ENCODE measurements at regions not wholly inside any gene's neighbourhood (a gene's known extent, or its start where the extent isn't known, plus 50 kb on each side); places are given as distances from the start of the nearest gene placed in this dataset.

GRCh38 chr14:85387181-85387580 is 142.8 kb upstream of the FLRT2 start:
- no peaks in the 10 kb centered on the region for H3K27me3 ChIP-seq (ENCODE audit: control insufficient read depth in 1 of 2, insufficient read depth in 2 of 2, low read length in 2 of 2)
- Mint-ChIP-seq H3K4me1 (ENCODE audit: low read depth) (no peaks in the 10 kb centered on the region), H3K27ac (no peak overlapping the region), H3K36me3 (ENCODE audit: low read depth) (no peaks in the 10 kb centered on the region), H3K9me3 (no peaks in the 10 kb centered on the region), H3K27me3 (no peaks in the 10 kb centered on the region), H3K4me3 (no peak overlapping the region)
- DNase-seq (no peak), ATAC-seq (ENCODE audit: poor library complexity) (no peak)
- POLR2A ChIA-PET, result no interaction called here
- no peaks in the 10 kb centered on the region for H3K36me3 ChIP-seq (ENCODE audit: insufficient read depth, low read length)
- H3K4me1 ChIP-seq (ENCODE audit: insufficient read depth, low read length), result no peaks in the 10 kb centered on the region
- H3K9me3 ChIP-seq (ENCODE audit: control insufficient read depth in 1 of 2, insufficient read depth in 1 of 2, low read length in 2 of 2), result no peaks in the 10 kb centered on the region
- intact Hi-C loops (cut with DNase I, micrococcal nuclease), result no loop called here
- H3K4me3 ChIP-seq (ENCODE audit: low read length), result no peak overlapping the region
- CTCF ChIA-PET, result no interaction called here
- TF ChIP-seq, protein P1, sequence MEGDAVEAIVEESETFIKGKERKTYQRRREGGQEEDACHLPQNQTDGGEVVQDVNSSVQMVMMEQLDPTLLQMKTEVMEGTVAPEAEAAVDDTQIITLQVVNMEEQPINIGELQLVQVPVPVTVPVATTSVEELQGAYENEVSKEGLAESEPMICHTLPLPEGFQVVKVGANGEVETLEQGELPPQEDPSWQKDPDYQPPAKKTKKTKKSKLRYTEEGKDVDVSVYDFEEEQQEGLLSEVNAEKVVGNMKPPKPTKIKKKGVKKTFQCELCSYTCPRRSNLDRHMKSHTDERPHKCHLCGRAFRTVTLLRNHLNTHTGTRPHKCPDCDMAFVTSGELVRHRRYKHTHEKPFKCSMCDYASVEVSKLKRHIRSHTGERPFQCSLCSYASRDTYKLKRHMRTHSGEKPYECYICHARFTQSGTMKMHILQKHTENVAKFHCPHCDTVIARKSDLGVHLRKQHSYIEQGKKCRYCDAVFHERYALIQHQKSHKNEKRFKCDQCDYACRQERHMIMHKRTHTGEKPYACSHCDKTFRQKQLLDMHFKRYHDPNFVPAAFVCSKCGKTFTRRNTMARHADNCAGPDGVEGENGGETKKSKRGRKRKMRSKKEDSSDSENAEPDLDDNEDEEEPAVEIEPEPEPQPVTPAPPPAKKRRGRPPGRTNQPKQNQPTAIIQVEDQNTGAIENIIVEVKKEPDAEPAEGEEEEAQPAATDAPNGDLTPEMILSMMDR (IDR thresholded peaks at IDR 0.05), result no peak
- no peak overlapping the region for H3K27ac ChIP-seq (ENCODE audit: low read depth in 1 of 2, low read length in 2 of 2)

- Histone ChIP-seq H3K9me3 (ENCODE audit: control insufficient read depth in 1 of 2, insufficient read depth in 1 of 2, low read length in 2 of 2) (no peaks in the 10 kb centered on the region), H3K36me3 (ENCODE audit: insufficient read depth, low read length) (no peaks in the 10 kb centered on the region), H3K4me1 (ENCODE audit: insufficient read depth, low read length) (no peaks in the 10 kb centered on the region), H3K4me3 (ENCODE audit: low read length) (no peak overlapping the region), H3K27me3 (ENCODE audit: control insufficient read depth in 1 of 2, insufficient read depth in 2 of 2, low read length in 2 of 2) (no peaks in the 10 kb centered on the region), H3K27ac (ENCODE audit: low read depth in 1 of 2, low read length in 2 of 2) (no peak overlapping the region)
- H3K27me3 Mint-ChIP-seq, result no peaks in the 10 kb centered on the region
- DNase-seq (no peak), ATAC-seq (ENCODE audit: poor library complexity) (no peak)
- peaks cover 2% of the 10 kb centered on the region for H3K9me3 Mint-ChIP-seq
- POLR2A ChIA-PET, result no interaction called here
- H3K36me3 Mint-ChIP-seq (ENCODE audit: low read depth), result no peaks in the 10 kb centered on the region
- H3K4me3 Mint-ChIP-seq, result no peak overlapping the region
- intact Hi-C loops (cut with DNase I, micrococcal nuclease), result no loop called here
- no peak overlapping the region for H3K27ac Mint-ChIP-seq
- H3K4me1 Mint-ChIP-seq (ENCODE audit: low read depth), result no peaks in the 10 kb centered on the region
- TF ChIP-seq, protein P1 (IDR thresholded peaks at IDR 0.05), result no peak
- CTCF ChIA-PET, result no interaction called here
Measured at GRCh38 chr14:85390236-85390635, 139.7 kb upstream of the FLRT2 start.

GRCh38 chr14:85391455-85391854 is 138.5 kb upstream of the FLRT2 start:
- Histone ChIP-seq H3K4me3 (ENCODE audit: low read length) (no peak overlapping the region), H3K9me3 (ENCODE audit: control insufficient read depth in 1 of 2, insufficient read depth in 1 of 2, low read length in 2 of 2) (no peaks in the 10 kb centered on the region), H3K4me1 (ENCODE audit: insufficient read depth, low read length) (no peaks in the 10 kb centered on the region), H3K27me3 (ENCODE audit: control insufficient read depth in 1 of 2, insufficient read depth in 2 of 2, low read length in 2 of 2) (no peaks in the 10 kb centered on the region), H3K27ac (ENCODE audit: low read depth in 1 of 2, low read length in 2 of 2) (no peak overlapping the region), H3K36me3 (ENCODE audit: insufficient read depth, low read length) (no peaks in the 10 kb centered on the region)
- Mint-ChIP-seq H3K4me3 (no peak overlapping the region), H3K4me1 (ENCODE audit: low read depth) (no peaks in the 10 kb centered on the region), H3K27me3 (no peaks in the 10 kb centered on the region), H3K27ac (no peak overlapping the region), H3K9me3 (peaks cover 2% of the 10 kb centered on the region), H3K36me3 (ENCODE audit: low read depth) (no peaks in the 10 kb centered on the region)
- ATAC-seq (ENCODE audit: poor library complexity) (no peak), DNase-seq (no peak)
- intact Hi-C loops (cut with DNase I, micrococcal nuclease), result no loop called here
- ChIA-PET CTCF (no interaction called here), POLR2A (no interaction called here)
- TF ChIP-seq, protein P1 (IDR thresholded peaks at IDR 0.05), result no peak

Data from CD4-positive, alpha-beta T cell (primary cell).